B cell (primary cell): ENCODE measurements at regions not wholly inside any gene's neighbourhood (a gene's known extent, or its start where the extent isn't known, plus 50 kb on each side); places are given as distances from the start of the nearest gene placed in this dataset.

Source experiments
- CTCF ChIP-seq: fragments of 200-600 bp; IDR thresholded peaks from one replicate; pipeline ENCODE4 v1.8.0; 2022; ENCODE audit warnings: antibody characterized with exemption, mild to moderate bottlenecking
- EZH2 ChIP-seq: IDR thresholded peaks from 2 replicates; pipeline ENCODE4 v1.6.1; 2012; ENCODE audit warnings: borderline replicate concordance, low read depth, mild to moderate bottlenecking, moderate library complexity, low read length; ENCODE audit not compliant: insufficient read depth, poor library complexity, severe bottlenecking

- TF ChIP-seq CTCF (no peak), EZH2 (no peak)
These were observed 495.1 kb downstream of the SOX6 start for GRCh38 chr11:15861256-15861655.
